HG02870 (cell line): ENCODE measurements at regions not wholly inside any gene's neighbourhood (a gene's known extent, or its start where the extent isn't known, plus 50 kb on each side); places are given as distances from the start of the nearest gene placed in this dataset.

Experiments used
- ATAC-seq: cut with Tn5 transposase; IDR thresholded peaks from one replicate; pipeline ENCODE4 v1.9.1; 2021; ENCODE audit warnings: mild to moderate bottlenecking, moderate library complexity; ENCODE audit not compliant: unreplicated experiment

DNA sequence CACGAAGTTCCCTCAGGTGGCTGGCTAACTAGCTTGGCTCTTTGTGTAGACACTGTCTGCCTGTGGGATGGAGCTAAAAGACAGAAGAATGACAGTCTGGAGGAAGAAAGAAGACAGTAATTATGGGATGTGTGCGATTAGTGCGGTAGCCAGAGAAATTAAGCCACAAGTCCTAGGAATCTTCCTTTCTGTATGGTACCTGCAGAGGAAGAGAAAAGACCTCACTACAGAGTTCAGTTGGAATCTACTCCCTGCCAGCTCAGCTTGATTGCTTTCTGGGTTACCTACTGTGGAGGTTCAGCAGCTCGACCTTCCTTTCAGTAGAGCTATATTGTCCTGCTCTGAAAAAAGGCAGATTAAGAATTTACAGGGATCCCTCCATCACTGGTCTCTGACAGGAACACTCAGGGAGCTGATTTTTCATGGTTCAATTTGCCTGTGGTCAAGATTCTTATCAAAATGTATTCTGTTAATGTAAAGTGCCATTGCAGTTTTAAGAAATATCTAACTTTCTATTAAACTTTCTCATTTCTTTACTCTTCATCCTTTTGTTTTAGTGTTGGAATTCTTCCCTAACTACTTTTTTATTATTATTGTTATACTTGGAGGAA is 187.2 kb downstream of the CENPW start:
- ATAC-seq, result no peak

DNA sequence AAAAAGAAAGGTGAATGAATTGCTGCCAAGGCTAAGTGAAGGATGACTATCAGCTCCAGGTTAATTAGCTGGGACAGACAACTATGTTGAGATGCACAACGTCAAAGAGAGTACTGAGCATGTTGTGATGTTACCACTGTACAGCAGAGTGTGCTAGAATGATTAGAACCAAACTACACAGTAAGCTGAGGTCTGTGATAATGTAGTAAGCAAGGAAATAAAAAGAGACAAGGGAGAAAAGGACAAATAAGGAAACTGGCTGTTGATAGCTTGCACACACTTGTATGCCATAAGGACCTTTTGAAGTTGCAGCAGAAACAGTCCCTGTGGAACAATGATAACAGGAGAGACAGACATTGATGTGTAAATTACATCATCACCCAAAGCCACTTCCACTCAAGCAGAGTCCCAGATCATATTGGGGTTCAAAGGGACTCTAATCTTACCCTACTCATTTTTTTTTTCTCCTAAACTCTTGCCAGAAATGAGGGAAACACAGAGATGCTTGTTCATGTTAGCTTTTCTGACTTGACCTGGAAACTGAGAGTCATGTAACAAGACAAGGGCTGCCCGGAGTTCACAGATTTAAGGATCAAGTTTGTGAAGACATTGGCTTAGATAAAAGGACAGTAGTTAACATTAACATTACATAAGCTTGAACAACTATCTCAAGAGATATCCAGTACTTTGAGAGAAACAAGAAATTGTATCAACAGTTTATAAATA is 189.9 kb downstream of the CENPW start:
- no peak for ATAC-seq

DNA sequence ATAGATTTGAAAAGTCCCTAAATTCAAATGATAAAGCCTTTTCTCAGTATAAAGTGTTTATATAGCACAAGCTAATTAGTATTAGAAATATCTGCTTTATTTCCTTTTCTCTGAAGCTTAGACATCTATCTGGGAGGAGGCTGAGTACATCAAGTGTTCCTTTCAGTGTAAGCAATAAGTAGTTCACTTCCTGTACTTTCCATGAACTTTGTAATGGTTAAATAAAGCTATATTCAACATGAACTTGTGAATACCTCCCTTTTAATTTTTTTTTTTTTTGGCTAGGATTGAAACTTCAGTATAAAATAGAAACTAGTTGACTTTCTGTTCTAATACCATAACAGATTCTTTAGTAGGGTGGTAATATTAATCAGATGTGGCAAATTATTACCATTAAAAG is 190.9 kb downstream of the CENPW start:
- ATAC-seq, result no peak

DNA sequence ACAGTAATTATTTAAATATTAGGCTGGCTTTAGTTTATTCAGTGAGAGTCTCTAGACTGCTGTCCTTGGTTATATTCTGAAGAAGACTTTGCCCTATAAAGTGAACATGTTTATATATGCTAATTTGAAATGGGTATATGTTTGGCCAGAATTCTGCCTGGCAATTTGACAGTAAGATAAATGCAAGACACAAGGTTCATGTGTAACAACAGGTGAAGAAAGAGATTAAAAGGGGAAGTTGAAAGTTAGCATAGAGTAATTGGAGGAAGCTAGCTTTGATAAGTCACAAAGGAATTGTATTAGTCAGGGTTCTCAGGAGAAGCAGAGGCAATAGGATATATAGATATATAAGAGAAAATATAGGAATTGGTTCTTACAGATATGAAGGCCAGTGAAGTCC is 191.4 kb downstream of the CENPW start:
- peak; percentile 27 for ATAC-seq

DNA sequence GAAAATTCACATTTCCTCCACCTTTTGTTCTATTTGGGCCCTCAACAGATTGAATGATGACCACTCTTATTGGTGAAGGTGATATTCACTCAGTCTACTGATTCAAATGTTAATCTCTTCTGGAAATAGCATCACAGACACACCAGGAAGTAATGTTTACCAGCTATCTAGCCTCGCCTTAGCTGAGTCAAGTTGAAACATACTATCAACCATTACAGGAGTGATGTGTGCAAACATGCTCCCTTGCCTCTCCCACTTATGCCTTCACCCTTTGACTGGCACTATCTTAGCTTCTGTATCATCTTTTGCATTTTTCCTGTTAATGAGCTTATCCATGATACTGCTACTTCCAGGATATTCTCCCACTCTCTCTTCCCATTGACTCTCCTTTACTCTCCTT is 191.9 kb downstream of the CENPW start:
- peak; percentile 70 for ATAC-seq

DNA sequence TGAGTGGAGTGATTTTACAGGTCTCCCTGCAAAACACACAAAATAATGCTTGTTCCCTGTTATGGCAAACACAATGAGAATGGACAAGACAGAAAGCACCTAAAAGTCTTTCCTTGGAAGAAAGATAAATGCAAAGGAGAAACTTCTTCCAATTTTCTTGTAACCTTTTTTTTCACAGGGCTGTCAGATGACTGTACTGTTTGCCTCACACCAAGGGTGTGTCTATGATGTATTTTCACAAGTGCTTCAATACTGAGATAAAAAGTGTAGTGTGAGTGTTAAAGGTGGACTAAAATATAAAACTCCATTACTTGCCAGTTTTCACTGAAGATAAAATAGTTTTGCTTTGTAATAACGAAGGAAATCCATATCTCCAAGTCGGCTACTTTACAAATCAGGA is 194.5 kb downstream of the CENPW start:
- no peak for ATAC-seq

DNA sequence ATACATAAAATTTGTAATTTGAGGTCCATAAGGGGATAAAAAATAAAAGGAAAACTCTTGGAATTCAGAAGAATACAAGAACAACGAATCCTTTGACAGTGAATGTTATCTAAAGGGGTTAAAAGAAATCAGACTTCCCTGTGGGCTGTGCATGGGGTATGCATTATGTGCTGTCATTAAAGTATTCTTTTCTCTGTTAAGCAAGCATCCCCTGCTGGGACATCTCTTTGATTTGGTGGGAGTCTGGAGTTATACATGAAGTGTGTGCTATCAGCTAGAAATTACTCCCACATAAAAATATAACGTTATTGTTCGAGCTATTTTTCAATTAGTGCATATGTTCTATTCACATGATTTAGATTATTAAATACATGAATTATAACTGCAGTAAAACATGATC is 195.2 kb downstream of the CENPW start:
- ATAC-seq, result no peak

DNA sequence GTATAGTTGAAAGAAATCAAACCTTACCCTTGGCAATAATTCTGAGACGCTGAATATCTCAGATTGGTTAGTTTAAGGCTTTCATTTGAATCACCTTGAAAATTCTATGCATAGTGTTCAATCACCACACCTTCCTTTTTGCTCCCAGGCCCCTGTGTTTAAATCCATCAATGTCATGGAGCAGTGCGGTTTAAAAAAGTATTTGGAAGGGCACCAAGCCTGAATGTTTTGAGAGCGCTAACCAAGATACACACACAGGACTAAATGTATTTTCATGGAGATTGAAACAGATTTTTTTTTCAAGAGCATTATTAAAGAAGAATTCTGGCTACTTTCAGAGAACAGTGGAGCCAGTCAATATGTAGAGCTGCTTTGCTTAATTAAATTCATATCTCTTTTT is 195.7 kb downstream of the CENPW start:
- no peak for ATAC-seq

DNA sequence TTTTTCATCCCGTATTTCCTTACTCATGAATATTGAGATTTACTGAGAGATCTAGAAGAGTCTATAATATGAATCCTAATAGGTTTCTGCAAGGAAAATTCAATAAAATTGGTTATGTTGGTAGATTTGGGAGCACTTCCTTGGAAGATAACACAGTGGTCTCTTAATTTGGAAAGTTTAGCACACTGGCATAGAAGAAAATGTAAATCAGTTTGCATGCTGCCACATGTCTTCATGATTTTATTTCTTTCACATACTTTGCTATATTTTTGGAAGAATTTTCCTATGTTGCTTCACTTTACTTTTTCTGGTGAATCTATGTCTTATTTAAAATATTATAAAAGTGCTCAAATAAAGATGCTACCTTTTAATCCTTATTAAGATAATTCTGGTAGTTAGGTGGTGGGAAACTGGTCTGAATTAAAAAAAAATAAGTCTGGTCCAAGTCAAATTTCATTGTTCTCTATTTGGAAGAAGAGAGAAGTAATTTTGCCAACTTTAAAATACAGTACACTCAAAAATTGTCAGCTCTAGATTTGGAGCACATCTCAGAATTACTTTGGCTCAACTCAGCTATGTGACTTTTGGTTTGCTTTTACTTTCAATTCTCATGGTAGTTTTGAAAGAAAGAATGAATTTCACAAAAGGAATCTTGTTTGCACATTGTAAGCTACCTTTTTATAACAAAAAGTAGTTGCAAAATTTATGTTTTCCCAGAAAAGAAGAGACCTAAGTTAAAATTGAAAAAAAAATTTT is 197.3 kb downstream of the CENPW start:
- peak; percentile 40 for ATAC-seq

DNA sequence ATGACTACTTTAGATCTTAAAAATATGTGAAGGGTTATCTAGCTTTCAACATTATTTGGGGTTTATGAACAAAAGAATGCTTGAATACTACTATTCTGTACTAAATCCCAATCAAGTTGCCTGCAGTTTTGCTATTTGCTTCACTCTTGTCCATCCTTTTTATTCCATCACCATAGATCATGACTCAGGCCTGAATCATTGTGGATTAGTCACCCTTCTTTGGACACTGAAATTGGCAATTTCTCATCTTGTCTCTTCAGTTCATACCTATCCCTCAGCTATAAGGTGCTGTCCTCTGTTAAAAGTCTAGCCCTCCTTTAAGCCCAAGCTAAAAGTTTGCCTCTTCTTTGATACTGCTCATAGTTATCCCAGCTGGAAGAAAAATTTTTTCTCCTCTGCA is 199.1 kb downstream of the CENPW start:
- no peak for ATAC-seq

DNA sequence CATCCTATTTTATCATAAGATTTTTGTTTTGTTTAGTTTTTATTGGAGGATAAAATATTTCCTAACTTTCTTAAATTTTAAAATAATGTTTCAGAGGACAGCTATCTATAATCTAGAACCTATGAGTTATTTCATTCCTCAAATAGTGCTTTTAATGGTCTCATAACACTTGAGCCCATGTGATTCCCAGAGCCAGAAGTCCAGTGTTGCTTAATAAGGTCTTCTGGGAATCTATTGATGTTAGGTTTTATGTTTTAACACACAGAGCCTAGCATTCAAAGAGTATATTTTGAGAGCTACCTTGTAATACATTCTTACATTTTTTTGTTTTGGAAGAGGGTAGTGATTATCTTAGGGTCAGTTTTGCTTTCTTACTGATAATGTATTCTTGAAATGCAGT is 200.2 kb downstream of the CENPW start:
- ATAC-seq, result no peak

DNA sequence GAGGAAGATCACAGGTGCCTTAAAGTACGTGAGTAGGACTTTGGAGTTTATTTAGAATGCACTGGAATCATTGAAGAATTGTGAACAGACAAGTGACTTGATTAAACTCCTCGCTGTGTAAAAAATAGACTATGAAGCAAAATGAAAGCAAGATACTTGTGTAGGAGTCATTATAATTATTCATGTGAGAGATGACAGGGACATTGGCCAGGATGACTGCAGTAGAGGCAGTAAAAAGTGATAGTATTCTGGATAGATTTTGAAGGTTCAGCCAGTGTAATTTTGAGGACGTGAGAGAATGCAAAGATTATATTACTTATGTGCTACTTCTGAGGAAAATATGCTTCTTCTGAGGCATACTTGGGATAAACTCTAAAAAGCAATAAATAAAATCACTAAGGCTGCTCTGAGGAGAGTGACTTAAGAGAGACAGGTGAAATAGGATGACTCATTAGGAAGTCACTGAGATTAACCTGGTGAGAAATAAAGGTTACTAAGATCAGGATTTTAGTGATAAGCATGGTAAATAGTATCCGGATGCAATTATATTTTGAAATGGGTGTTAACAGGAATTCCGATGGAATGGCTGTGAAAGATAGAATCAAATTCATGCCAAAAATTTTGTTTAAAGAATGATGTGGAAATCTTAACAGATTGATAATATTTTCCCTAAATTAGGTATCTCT is 202.0 kb downstream of the CENPW start:
- ATAC-seq, result no peak

DNA sequence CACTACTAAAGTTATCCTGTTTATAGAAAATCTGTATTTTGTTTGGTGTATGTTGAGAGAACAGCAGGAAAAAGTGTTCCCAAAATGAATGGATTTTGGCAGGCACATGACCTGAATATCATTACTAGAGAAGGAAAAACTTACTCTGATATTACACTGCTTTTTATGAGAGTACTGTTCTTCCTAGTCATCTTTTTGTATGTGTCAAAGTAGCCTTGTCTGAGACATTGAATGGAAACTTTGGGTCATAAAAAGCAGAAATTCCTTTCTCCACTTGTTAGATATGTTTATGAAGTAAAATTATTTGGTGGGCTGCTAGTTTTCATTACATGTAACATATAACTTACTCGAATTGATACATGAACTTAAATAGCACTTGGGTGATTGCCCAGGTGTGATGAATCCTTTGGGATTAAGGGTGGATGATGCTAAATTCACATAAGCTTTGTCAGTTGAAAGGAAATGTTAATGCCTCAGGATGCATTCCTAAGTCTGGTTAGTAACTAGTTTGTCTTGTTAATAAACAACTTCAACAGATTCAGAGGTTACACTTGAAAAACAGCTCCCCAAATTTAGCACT is 206.7 kb downstream of the CENPW start:
- no peak for ATAC-seq

DNA sequence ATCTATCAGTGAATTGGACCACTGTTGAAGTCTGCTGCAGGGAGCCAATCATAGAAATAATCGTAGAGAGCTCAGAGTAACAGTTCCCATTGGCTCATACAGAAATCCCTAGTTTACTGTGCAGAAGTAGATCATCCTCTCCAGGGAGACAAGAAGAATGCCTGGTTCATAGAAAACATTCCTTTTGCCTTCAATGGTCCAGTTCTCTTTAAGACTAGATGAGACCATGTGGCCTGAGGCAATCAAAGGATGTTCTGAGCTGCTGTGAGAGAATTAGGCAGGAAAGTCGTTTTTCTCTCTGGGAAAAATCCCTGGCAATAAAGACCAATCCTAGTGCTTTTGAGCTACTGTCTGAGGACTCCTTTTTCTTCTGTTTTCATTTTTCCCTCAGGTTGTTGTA is 208.4 kb downstream of the CENPW start:
- no peak for ATAC-seq

DNA sequence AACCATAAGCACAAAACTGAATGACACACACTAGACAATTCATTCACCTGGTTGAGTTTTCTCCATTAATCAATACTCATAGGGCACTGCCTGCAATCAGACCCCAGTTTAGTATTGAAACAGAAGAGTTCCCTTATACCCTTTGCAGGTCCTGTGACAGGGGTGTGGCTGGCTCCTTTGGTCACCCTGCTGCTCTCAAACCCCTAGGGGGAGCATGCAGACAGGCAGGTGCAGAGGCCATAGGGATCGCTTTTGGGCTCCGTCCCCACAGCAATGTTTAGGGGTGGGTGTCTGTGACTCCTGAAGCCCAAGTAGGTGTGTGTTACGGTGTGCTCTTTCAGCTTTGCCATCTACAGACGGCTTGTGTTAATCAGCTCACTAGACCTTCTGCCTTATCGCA is 210.4 kb downstream of the CENPW start:
- ATAC-seq, result no peak

DNA sequence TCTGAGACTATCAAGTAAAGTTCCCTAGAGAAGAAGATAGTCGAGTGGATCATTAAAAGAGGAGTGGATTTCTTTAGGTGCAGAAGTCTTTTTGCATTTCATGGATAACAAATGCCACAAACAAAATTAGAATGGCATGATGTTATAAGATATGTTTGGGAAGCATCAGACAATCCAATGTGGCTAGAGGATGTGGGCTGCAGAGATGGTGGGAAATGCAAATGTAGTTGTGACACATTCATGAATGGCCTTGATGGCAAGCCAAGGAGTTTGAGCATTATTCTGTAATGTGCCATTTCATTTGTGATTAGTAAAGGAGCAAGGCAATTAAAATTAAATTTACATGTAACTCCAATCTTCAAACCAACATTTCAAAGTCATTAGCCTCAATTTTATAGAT is 211.9 kb downstream of the CENPW start:
- no peak for ATAC-seq

DNA sequence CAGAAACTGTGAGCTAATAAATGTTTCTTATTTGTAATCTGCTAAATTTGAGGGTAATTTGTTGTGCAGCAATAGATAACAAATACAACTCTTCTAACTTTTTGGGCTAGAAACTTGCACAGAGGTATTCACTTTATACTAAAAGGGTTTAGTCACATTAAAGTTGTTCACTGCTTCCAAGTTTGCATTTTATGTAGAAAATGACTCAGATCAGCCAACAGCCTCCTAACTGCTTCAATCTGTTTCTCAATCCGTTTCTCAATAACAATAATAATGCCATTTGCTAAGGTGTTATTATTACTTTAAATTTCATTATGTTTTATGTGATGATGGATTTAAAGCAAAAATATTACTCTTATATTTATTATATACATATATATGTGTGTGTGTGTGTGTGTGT is 213.9 kb downstream of the CENPW start:
- no peak for ATAC-seq

DNA sequence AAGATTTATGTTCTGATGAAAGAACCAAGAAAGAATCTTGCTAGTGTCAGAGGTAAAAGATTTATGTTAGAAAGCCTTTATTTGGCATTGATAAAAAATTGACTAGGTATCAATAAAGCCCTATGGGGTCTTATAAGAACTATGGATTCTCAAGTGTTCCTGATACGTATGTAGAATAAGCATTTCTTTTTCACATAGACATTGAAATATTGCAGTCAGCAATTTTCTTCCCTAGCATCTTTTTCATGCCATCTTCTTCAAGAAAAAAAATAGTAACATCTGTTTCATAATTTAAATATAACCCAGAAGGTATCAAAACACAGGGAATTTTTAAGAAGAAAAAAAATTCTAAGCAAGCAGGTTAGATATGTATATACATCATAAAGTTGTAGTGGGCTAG is 230.6 kb downstream of the CENPW start:
- no peak for ATAC-seq

DNA sequence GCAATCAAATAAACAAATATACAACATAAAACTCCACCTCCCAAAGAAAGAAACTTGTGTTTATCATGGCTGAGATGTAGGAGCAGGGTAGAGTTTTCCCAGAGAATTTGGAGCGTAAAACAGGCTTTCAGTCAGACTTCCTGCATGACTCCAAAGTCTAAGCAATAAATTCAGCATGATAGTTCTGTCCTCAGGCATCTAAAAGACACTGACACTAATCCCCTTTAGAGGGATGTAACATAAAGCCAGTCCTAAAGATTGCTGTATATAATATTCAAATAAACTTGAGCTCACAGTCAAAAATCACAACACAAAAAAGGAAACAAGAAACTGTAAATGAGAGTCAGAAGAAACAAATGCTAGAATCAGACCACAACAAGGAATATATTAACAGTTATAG is 234.4 kb downstream of the CENPW start:
- ATAC-seq, result no peak

DNA sequence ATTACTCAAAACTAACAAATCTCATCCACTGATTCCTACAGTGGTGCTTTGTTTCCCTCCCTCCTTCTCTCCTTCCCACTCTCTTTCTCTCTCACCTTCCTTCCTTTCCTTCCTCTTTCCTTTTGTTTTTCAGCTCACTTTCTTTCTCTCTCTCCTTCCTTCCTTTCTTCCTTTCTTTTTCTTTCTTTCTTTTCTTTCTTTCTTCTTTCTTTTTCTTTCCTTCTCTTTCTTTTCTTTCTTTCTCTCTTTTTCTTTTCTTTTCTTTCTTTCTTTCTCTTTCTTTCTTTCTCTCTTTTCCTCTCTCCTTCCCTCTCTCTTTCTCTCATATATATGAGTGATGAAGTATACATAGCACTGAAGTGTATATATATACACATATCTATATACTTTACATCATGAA is 241.4 kb downstream of the CENPW start:
- ATAC-seq, result no peak

DNA sequence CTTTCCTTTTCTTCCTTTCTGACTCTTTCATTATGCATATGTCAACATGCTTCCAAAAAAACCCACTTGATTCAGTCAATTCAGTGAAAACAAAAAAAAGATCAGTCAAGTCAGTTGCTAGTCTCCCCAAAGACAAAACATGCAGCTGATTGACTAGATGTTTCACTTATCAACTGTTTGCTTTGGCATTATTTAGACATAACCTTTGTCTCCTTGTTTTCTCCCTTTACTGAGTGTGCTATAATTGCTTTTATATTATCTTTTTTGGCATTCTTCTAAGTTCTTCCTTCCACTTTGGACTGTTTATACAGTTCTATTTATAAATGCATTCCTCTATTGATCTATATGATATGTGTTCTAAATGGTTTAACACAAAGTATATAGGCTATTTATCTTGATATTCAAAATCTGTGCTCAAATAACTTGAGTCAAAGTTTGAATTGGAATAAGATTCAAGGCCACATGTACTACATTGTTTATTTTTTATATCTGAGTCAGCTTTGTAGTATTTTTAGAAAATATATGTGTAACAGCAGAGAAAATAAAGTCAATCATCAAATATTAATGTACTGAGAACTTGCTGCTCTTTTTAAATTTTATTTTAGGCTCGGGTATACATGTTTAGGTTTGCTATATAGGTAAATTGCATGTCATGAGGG is 260.5 kb downstream of the CENPW start:
- ATAC-seq, result no peak
